ENCODE measurements at regions not wholly inside any gene's neighbourhood (a gene's known extent, or its start where the extent isn't known, plus 50 kb on each side); places are given as distances from the start of the nearest gene placed in this dataset.

- DNase-seq (ENCODE audit: low read depth), result no peak
Observed at GRCh38 chr5:117058740-117059139, 484.1 kb upstream of the SEMA6A start.

- no peak for DNase-seq (ENCODE audit: low read depth)
Observed at GRCh38 chr5:117055517-117055916, 480.9 kb upstream of the SEMA6A start.

- no peak for DNase-seq (ENCODE audit: low read depth)
Observed at GRCh38 chr5:117054911-117055310, 480.3 kb upstream of the SEMA6A start.

GRCh38 chr5:117054141-117054540 is 479.5 kb upstream of the SEMA6A start:
- no peak for DNase-seq (ENCODE audit: low read depth)

DNA sequence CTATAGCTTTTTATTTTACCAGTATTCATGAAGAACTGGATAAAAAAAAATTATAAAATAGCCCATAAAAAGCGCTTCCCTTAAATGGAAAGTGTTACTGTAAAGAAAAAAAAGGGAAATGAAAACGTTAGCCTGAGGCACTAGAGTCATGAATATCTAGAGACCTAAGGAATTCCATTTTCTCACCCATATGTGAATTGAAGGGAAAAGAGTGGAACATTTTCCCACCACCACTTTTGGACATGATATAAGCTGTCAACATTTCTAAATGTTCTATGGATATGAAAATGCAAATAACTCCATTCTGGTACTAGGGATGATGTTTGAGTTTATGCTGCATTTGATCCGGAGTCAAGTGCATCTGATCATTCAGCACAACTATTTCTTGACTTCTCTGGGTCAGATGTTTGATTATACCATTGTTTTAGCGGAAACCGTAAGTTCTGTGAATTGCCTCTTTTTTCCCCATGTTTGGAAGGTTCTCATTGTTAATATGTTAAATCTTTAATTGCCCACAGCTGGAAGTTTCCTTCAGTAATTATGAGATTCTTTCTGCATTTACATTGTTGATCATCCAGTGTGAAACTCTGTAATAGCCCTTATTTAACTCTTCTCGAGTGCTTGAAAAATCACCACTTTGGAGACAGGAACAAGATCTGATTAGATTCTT is 467.4 kb upstream of the SEMA6A start:
- DNase-seq (ENCODE audit: low read depth), result no peak

GRCh38 chr5:117039035-117039434 is 464.4 kb upstream of the SEMA6A start:
- no peak for DNase-seq (ENCODE audit: low read depth)

DNA sequence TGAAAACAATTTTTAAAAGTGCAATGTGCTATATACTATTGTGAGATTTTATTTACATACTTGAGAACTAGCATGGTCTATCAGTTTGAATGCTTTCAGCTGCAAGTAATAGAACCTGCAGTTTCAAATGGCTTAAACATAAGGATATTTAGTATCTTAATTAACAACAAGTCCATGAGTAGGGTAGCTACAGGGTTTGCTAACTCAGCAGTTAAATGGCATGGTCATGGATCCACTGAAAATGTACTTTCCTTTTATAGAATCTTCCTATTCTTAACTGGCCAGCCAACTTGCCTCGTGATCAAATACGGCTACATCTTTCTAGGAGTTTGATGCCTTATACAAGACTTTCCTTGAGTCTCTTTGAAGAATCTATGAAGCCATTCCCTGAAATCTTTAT is 452.8 kb upstream of the SEMA6A start:
- no peak for DNase-seq (ENCODE audit: low read depth)

GRCh38 chr5:117020999-117021398 is 446.4 kb upstream of the SEMA6A start:
- DNase-seq (ENCODE audit: low read depth), result no peak

DNA sequence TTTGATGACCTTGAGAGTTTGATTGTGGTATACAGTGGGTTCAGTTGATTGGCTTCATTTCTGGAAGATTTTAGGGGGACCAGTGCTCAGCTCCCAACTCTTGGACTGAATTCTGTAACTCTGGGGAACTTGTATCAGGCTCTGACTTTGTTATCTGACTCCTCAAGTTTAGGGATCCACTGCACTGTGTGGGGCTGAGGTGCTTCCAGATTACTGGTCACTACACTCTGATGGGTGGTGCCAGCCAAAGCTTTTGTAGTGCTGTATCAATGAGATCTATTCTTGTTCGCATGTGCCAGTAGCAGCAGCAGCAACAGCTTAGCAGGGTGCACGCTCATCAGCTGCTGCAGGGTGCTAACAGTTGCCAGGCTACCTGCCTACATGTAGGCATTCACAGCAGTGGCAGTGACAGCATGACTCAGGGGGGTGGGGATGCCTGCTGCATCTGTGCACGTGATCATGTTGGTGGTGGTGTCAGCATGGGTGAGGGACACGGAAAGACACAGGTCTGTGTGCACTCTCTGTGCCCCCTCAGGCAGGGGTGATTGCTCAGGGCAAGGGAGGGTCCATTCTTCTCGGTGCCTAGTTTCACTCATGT is 438.8 kb upstream of the SEMA6A start:
- DNase-seq (ENCODE audit: low read depth), result no peak

DNA sequence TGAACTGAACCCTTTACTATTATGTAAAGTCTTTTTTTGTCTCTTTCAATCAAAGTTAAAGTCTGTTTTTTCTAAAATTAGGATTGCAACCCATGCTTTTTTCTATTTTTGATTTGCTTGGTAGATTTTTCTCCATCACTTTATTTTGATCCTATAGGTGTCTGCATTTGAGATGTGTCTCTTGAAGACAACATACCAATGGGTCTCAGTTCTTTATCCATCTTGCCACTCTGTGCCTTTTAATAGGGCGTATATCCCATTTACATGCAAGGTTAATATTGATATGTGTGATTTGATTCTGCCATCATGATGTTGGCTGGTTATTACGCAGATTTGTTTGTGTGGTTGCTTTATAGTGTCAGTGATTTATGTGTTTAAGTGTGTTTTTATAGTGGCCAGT is 436.0 kb upstream of the SEMA6A start:
- no peak for DNase-seq (ENCODE audit: low read depth)

DNA sequence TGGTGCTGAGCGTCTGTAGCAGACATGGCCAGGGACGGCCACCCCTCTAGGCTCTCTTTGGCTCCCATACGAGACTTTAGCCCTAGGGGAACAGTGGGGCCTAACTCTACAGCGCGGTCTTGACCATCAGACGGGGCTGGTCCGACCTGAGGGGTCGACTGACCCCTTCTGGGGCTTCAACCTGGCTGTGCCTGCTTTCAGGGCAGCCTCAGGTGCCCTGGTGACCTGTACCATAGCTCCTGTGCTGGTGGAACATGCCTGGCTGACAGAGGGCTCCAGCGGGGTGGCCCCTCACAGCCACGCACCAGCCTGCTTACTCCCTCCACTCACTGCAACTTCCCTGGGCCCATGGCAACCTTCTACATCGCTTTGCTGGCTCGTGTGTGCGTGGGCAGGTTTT is 423.4 kb upstream of the SEMA6A start:
- no peak for DNase-seq (ENCODE audit: low read depth)

GRCh38 chr5:116992681-116993080 is 418.1 kb upstream of the SEMA6A start:
- DNase-seq (ENCODE audit: low read depth), result no peak

DNA sequence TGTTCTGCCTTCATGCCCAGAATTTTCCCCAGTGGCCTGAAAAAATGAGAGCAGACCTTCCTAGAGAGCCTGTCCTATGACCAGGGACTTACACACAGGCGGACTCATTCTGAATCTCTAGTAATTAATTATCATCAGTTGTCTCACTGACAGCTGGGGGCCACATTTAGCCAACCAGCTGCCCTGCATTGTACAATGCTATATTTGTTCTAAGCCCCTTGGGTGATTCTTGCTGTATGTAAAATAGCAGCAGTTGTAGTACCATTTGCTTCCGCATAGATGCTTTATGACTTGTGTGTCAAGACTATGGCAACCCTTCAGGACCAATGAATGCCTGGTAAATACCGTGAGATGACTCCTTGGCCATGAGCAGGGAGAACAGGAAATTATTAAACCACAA is 415.4 kb upstream of the SEMA6A start:
- no peak for DNase-seq (ENCODE audit: low read depth)

DNA sequence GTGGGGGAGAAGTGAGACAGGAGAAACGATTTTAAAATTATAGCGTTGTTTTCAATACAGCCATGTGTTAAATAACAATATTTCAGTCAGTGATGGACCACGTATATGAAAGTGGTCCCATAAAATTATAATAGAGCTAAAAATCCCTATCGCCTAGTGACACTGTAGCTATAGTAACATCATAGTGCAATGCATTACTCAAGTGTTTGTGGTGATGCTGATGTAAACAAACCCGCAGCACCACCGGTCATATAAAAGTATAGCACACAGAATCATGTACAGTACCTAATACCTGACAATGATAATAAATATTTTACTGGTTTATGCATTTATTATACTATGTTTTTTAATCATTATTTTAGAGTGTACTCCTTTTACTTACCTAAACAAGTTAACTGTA is 407.4 kb upstream of the SEMA6A start:
- DNase-seq (ENCODE audit: low read depth), result no peak

GRCh38 chr5:116980581-116980980 is 406.0 kb upstream of the SEMA6A start:
- DNase-seq (ENCODE audit: low read depth), result no peak

DNA sequence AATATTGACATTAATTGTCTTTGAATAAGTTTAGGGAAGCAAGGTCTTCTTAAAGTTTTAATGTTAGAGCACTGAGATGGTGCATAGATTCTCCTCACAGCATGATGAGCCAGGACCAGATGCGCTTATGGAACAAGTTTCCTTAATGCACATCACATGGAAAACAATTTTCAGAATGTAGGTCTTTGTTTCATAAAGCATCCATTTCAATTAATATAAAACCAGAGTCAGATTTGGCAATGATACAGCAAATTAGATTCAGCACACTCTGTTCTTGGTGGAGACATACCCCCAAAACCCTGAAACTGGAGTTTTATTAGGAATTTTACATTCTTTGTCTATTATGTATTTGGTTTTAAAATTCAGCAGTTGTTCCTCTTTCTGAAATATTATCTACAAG is 402.1 kb upstream of the SEMA6A start:
- DNase-seq (ENCODE audit: low read depth), result no peak

DNA sequence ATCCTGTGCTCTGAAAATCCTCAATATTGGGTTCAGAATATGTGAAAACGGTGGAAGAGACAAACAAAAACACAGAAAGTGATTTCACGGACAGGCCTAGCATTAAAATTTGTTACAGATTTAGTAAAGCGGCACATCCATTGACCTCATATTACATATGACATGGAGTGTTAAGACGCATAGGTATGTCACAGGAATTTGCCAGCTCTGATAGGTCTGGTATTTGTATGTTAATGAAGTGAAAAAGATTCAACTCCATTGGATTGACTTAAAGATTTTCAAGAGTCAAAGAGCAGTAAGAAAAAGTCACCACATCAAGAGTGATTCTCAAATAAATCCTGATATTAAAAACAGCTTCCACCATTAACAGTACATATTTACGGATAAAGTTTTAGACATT is 396.5 kb upstream of the SEMA6A start:
- DNase-seq (ENCODE audit: low read depth), result no peak

- no peak for DNase-seq (ENCODE audit: low read depth)
Observed at GRCh38 chr5:116970318-116970717, 395.7 kb upstream of the SEMA6A start.

GRCh38 chr5:116964438-116964837 is 389.8 kb upstream of the SEMA6A start:
- no peak for DNase-seq (ENCODE audit: low read depth)

- DNase-seq (ENCODE audit: low read depth), result no peak
Observed at GRCh38 chr5:116961021-116961420, 386.4 kb upstream of the SEMA6A start.

DNA sequence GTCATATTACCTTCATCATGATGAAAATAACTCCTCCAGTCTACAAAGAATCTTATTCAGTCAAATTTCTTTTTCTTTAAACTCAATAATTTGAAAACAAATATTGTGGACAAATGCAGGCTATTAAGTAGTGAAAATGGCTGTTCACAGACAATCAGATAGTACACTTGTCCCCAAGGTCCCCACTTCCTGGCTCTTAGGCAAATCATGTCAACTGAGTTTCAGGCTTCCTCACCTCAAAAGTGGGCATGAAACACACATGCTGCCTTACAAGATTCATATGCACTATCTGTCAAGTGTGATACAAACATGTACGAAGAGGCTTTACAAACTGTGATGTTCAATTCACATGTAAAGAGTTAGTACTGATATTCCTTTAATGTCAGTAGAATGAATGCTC is 385.2 kb upstream of the SEMA6A start:
- no peak for DNase-seq (ENCODE audit: low read depth)

GRCh38 chr5:116953251-116953930 is 378.8 kb upstream of the SEMA6A start:
- no peak for DNase-seq (ENCODE audit: low read depth)

GRCh38 chr5:116951219-116951618 is 376.6 kb upstream of the SEMA6A start:
- no peak for DNase-seq (ENCODE audit: low read depth)
